Endothelial cell of umbilical vein (primary cell): ENCODE measurements at regions not wholly inside any gene's neighbourhood (a gene's known extent, or its start where the extent isn't known, plus 50 kb on each side); places are given as distances from the start of the nearest gene placed in this dataset.

Experiments used
- BruUV-seq: library from RNA; stranded (reverse); fragments of 400-500 nt; replicated peaks from 2 replicates; lab custom pipeline; 2021; lab: Mats Ljungman, UMichigan
- CTCF ChIA-PET: fragments of 300-600, 350-600 bp; sonication (Branson Sonifier 250); formaldehyde crosslinking; loops from one replicate; lab custom pipeline; 2021; ENCODE audit warnings: antibody characterized with exemption, inconsistent platforms; lab: Charles Lee
- POLR2A ChIA-PET: fragments of 300-600, 350-600 bp; sonication (Branson Sonifier 250); formaldehyde crosslinking; loops from one replicate; lab custom pipeline; 2021; ENCODE audit warnings: antibody characterized with exemption, inconsistent platforms; lab: Charles Lee
- DNase-seq: peaks from one replicate; pipeline ENCODE4 v3.0.0-alpha.2; 2011; ENCODE audit warnings: low read depth, low spot score
- FAIRE-seq: peaks from 2 replicates; lab custom pipeline; 2011; peaks lifted over from hg19 to GRCh38; lab: Jason Lieb, UNC
- H2AFZ ChIP-seq: 2 replicates; pipeline ENCODE4 v1.6.0; 2012; ENCODE audit warnings: low read depth, low read length, control low read depth, inconsistent platforms
- H3K27ac ChIP-seq: 2 replicates; pipeline ENCODE4 v1.5.1; 2011; ENCODE audit warnings: low read depth, mild to moderate bottlenecking, control low read depth, low read length, moderate library complexity; ENCODE audit not compliant: insufficient read depth
- H3K27me3 ChIP-seq, 2 experiments: 2 replicates each; pipeline versions ENCODE4 v1.6.0 to v1.6.1; 2011; ENCODE audit warnings: low read length in 2 of 2, mixed read lengths in 1 of 2; ENCODE audit not compliant: control insufficient read depth in 2 of 2, insufficient read depth in 2 of 2
- H3K36me3 ChIP-seq, 2 experiments: 2 replicates in 1 of 2; 3 replicates in 1 of 2; pipeline ENCODE4 v1.5.1; 2011; ENCODE audit warnings: low read length in 2 of 2, mild to moderate bottlenecking in 1 of 2, moderate library complexity in 1 of 2; ENCODE audit not compliant: control insufficient read depth in 2 of 2, insufficient read depth in 2 of 2; ENCODE audit errors: extremely low read depth in 1 of 2
- H3K4me1 ChIP-seq: 3 replicates; pipeline ENCODE4 v1.5.1; 2011; ENCODE audit warnings: mild to moderate bottlenecking, low read length; ENCODE audit not compliant: control insufficient read depth, insufficient read depth; ENCODE audit errors: extremely low read depth
- H3K4me2 ChIP-seq: 2 replicates; pipeline ENCODE4 v1.6.1; 2011; ENCODE audit warnings: low read length, control low read depth, mixed read lengths; ENCODE audit not compliant: insufficient read depth
- H3K4me3 ChIP-seq, 3 experiments: fragments of 200-600 bp in 1 of 3; sonication (generic), shearing (Covaris generic) in 1 of 3; replicated peaks in 1 of 3; 2 replicates each; pipeline ENCODE4 v1.5.1; 2011 to 2016; ENCODE audit warnings: control low read depth in 3 of 3, low read length in 3 of 3, mild to moderate bottlenecking in 2 of 3, inconsistent platforms in 1 of 3, low read depth in 1 of 3, moderate library complexity in 1 of 3; ENCODE audit not compliant: insufficient read depth in 1 of 3
- H3K79me2 ChIP-seq: 2 replicates; pipeline ENCODE4 v1.6.0; 2012; ENCODE audit warnings: low read length, inconsistent platforms; ENCODE audit not compliant: control insufficient read depth, insufficient read depth
- H3K9ac ChIP-seq: replicated peaks from 2 replicates; pipeline ENCODE3; 2011; ENCODE audit warnings: low read length, control low read depth; ENCODE audit not compliant: insufficient read depth; ENCODE audit errors: extremely low read depth
- H3K9me1 ChIP-seq: replicated peaks from 3 replicates; pipeline ENCODE4 v1.6.0; 2011; ENCODE audit warnings: mild to moderate bottlenecking, low read length; ENCODE audit not compliant: control insufficient read depth, insufficient read depth; ENCODE audit errors: extremely low read depth
- H3K9me3 ChIP-seq: replicated peaks from 2 replicates; pipeline ENCODE4 v1.5.1; 2012; ENCODE audit warnings: low read length, inconsistent platforms; ENCODE audit not compliant: control insufficient read depth, insufficient read depth
- H4K20me1 ChIP-seq: replicated peaks from 2 replicates; pipeline ENCODE3; 2011; ENCODE audit warnings: mild to moderate bottlenecking, low read length; ENCODE audit not compliant: control insufficient read depth, insufficient read depth; ENCODE audit errors: extremely low read depth
- CTCF ChIP-seq, 2 donors: IDR thresholded peaks; 1 replicate in 1 of 2; 2 replicates in 1 of 2; pipeline ENCODE4 v1.5.1; 2011; ENCODE audit warnings: low read length in 2 of 2, mild to moderate bottlenecking in 2 of 2, moderate library complexity in 2 of 2, control low read depth in 1 of 2, inconsistent platforms in 1 of 2, low read depth in 1 of 2; ENCODE audit not compliant: insufficient read depth in 1 of 2; ENCODE audit errors: extremely low read depth in 1 of 2
- EZH2 ChIP-seq: IDR thresholded peaks from 2 replicates; pipeline ENCODE4 v1.6.1; 2012; ENCODE audit warnings: borderline replicate concordance, low read depth, mild to moderate bottlenecking, moderate library complexity, low read length, inconsistent platforms; ENCODE audit not compliant: severe bottlenecking
- FOS ChIP-seq: IDR thresholded peaks from 2 replicates; pipeline ENCODE4 v1.6.1; 2011; ENCODE audit warnings: mild to moderate bottlenecking, low read length, moderate library complexity, borderline replicate concordance; ENCODE audit not compliant: insufficient read depth
- GATA2 ChIP-seq: IDR thresholded peaks from 2 replicates; pipeline ENCODE4 v1.7.0; 2011; ENCODE audit warnings: low read depth, mild to moderate bottlenecking, moderate library complexity, mixed read lengths, low read length; ENCODE audit not compliant: insufficient read length, insufficient read depth
- JUN ChIP-seq: IDR thresholded peaks from 2 replicates; pipeline ENCODE4 v1.6.1; 2011; ENCODE audit warnings: borderline replicate concordance, low read depth; ENCODE audit not compliant: insufficient read length, insufficient read depth
- MAX ChIP-seq: IDR thresholded peaks from 2 replicates; pipeline ENCODE4 v1.6.1; 2011; ENCODE audit not compliant: insufficient read depth, insufficient read length
- MYC ChIP-seq: IDR thresholded peaks from one replicate; pipeline ENCODE4 v1.6.1; 2011; ENCODE audit warnings: mild to moderate bottlenecking, low read depth, low read length
- POLR2A ChIP-seq: IDR thresholded peaks from 2 replicates; pipeline ENCODE4 v1.6.1; 2012; ENCODE audit warnings: low read depth, mild to moderate bottlenecking, control low read depth, low read length
- POLR2AphosphoS5 ChIP-seq: IDR thresholded peaks from 2 replicates; pipeline ENCODE4 v1.6.1; 2012; ENCODE audit warnings: low read depth, mild to moderate bottlenecking, control low read depth, low read length, moderate library complexity; ENCODE audit not compliant: insufficient read depth
- dilution Hi-C: fragments of 300-500 bp; cut with MboI; formaldehyde crosslinking; loops from one replicate; pipeline ENCODE4 v1.15.0; 2019; ENCODE audit warnings: low sequenced_read_pairs; ENCODE audit not compliant: extremely low pct_ligation_motif_present
- intact Hi-C: fragments of 100-400 bp; cut with micrococcal nuclease; formaldehyde crosslinking; loops from one replicate; pipeline ENCODE4 v1.10.0; 2022

- Histone ChIP-seq H3K9me3 (no peaks in the 10 kb centered on the region), H3K9me1 (no peaks in the 10 kb centered on the region), H4K20me1 (no peaks in the 10 kb centered on the region), H3K27me3 (peaks cover 0 to 2% of the 10 kb centered on the region in 2 experiments), H3K79me2 (no peaks in the 10 kb centered on the region), H3K36me3 (no peaks in the 10 kb centered on the region), H3K4me1 (no peaks in the 10 kb centered on the region), H2AFZ (no peak overlapping the region), H3K27ac (no peak overlapping the region), H3K4me3 (no peak overlapping the region), H3K4me2 (no peak overlapping the region), H3K9ac (no peak overlapping the region)
- FAIRE-seq (no peak), DNase-seq (no peak)
- intact Hi-C loops, result no loop called here
- ChIA-PET POLR2A (no interaction called here), CTCF (interaction anchor here (0.6 to 1.8 kb wide), 5 partner anchors 9 to 101 kb away, joined by 3 to 5 read pairs (median 4); no protein-coding TSS in a partner anchor)
- TF ChIP-seq GATA2 (no peak), EZH2 (no peak), CTCF (IDR thresholded peaks at IDR 0.05; ENCODE audit: extremely low read depth in 1 of 2, insufficient read depth in 1 of 2, low read depth in 1 of 2, low read length in 2 of 2) (no peak), FOS (no peak), POLR2A (no peak), JUN (no peak), POLR2AphosphoS5 (no peak), MAX (no peak), MYC (no peak)
- dilution Hi-C loops, result no loop called here
- no TSS peak for BruUV-seq
Observed at GRCh38 chr1:9422321-9422720, 116.9 kb upstream of the SLC25A33 start.
